Muscle layer of duodenum (tissue), 2 donors: ENCODE measurements at regions not wholly inside any gene's neighbourhood (a gene's known extent, or its start where the extent isn't known, plus 50 kb on each side); places are given as distances from the start of the nearest gene placed in this dataset.
"Not testable (repeated sequence)": the region's sequence is repeated elsewhere in the genome, so short reads cannot be mapped to it uniquely, and the experiment has no call there.

Experiments
- H3K27ac ChIP-seq: one replicate; pipeline ENCODE4 v1.7.0; 2013; ENCODE audit warnings: mild to moderate bottlenecking, low read length
- H3K27me3 ChIP-seq: one replicate; pipeline ENCODE4 v1.7.0; 2013; ENCODE audit warnings: low read depth, mild to moderate bottlenecking, control low read depth, low read length
- H3K36me3 ChIP-seq, 2 donors: one replicate each; pipeline ENCODE4 v1.7.0; 2013; ENCODE audit warnings: low read length in 2 of 2, control low read depth in 1 of 2, mild to moderate bottlenecking in 1 of 2; ENCODE audit not compliant: insufficient read depth in 2 of 2, control insufficient read depth in 1 of 2
- H3K4me1 ChIP-seq, 2 donors: one replicate each; pipeline ENCODE4 v1.7.0; 2013; ENCODE audit warnings: low read length in 2 of 2, mild to moderate bottlenecking in 2 of 2, control low read depth in 1 of 2, moderate library complexity in 1 of 2; ENCODE audit not compliant: insufficient read depth in 2 of 2, control insufficient read depth in 1 of 2
- H3K4me3 ChIP-seq, 2 donors: one replicate each; pipeline ENCODE4 v1.7.0; 2013; ENCODE audit warnings: low read length in 2 of 2, low read depth in 1 of 2, mild to moderate bottlenecking in 1 of 2
- H3K9me3 ChIP-seq, 2 donors: one replicate each; pipeline ENCODE4 v1.7.0; 2013; ENCODE audit warnings: low read length in 2 of 2, control low read depth in 1 of 2, mild to moderate bottlenecking in 1 of 2; ENCODE audit not compliant: control insufficient read depth in 1 of 2
- donor health status: healthy.

DNA sequence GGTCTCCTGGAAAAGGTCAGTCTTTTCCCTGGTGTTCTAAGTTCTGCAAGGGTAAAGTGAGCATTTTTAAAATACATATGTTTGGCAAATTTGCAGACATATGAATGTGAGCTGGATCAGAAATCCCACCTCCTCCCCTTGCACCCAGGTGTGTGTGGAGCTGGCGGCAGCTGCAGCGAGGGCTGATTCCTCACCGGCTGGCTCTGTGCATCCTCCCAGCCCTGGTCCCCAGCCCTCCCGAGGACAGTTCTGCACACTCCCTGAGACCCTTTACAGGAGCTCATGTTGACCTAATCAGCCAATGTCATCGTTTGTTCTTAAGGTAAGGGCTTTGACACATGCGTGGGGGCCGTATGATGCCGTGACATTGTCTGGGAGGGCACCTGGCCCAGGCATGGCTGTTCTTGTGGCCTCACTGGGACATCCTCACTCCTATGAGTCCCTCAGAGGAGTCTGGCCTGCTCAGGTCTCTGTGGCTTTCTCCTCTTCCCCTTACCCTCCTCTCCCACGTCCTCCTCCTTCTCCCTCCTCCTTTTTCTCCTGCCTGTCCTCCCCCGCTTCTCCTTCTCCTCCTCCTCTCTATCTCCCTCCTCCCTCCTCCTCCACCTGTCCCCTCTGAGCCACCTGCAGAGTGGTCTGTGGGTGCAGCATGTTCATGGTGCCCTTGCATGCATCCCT is 289.2 kb upstream of the SFSWAP start:
- Histone ChIP-seq H3K36me3 (no peaks in the 10 kb centered on the region), H3K27me3 (no peaks in the 10 kb centered on the region), H3K27ac (no peak overlapping the region), H3K4me1 (no peaks in the 10 kb centered on the region), H3K4me3 (no peak overlapping the region), H3K9me3 (peaks cover 7 to 8% of the 10 kb centered on the region in 2 donors)

DNA sequence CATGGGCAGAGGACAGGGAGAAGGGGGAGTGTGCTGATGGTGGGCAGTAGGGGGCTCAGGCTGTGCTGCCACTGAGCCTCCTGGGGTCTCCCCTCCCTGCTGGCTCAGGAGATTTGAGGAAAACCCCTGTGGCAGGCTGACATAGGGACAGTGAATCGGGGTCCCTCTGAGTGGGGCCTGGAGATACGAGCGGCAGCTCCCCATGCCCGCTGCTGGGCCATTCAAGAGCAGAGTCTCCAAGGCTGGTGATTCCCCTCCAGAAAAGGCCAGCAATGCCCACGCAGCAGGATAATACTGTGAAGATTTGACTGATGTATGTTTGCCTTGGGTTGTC is 288.7 kb upstream of the SFSWAP start:
- Histone ChIP-seq H3K27me3 (no peaks in the 10 kb centered on the region), H3K36me3 (no peaks in the 10 kb centered on the region), H3K4me1 (no peaks in the 10 kb centered on the region), H3K4me3 (no peak overlapping the region), H3K9me3 (peaks cover 7 to 8% of the 10 kb centered on the region in 2 donors), H3K27ac (no peak overlapping the region)

DNA sequence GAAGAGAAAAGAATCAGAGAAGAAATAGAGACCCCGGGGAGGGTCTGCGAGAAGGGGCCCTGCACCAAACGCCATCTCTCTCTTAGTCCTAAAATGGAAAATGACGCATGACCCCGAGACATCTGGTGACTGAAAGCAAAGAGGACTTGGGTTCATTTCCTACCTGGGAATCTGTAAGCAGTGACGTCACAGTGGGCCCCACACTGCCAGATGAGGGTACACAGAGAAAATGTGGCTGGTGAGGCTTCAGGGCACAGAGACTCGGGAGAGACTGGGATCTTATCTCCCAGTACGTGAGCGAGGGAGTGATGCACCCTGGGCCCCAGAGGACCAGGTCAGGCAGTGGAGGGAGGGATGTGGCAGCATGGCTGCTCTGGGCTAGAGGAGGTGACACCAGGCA is 288.1 kb upstream of the SFSWAP start:
- H3K27ac ChIP-seq = no peak overlapping the region
- H3K9me3 ChIP-seq = peaks cover 7 to 8% of the 10 kb centered on the region in 2 donors
- no peaks in the 10 kb centered on the region for H3K4me1 ChIP-seq
- H3K36me3 ChIP-seq = no peaks in the 10 kb centered on the region
- H3K4me3 ChIP-seq = no peak overlapping the region
- no peaks in the 10 kb centered on the region for H3K27me3 ChIP-seq

DNA sequence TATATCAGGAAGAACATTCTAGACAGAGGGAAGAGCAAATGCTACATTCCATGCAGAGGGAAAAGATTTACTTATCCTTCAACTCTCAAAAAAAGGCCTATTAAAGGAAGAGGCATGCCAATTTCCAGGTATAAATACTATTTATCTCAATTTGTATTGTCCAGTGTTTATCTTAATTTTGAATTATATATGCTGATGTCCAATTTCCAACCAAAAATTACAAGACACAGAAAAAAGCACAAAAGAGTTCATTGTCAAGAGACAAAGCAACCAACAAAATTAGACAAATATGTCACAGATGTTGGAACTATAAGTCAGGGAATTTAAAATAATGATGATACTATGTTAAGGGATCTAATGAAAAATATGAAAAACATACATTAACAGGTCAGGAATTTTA is 286.6 kb upstream of the SFSWAP start:
- Histone ChIP-seq H3K27ac (no peak overlapping the region), H3K9me3 (peaks cover 7 to 8% of the 10 kb centered on the region in 2 donors), H3K27me3 (no peaks in the 10 kb centered on the region), H3K4me1 (no peaks in the 10 kb centered on the region), H3K4me3 (no peak overlapping the region), H3K36me3 (no peaks in the 10 kb centered on the region)

DNA sequence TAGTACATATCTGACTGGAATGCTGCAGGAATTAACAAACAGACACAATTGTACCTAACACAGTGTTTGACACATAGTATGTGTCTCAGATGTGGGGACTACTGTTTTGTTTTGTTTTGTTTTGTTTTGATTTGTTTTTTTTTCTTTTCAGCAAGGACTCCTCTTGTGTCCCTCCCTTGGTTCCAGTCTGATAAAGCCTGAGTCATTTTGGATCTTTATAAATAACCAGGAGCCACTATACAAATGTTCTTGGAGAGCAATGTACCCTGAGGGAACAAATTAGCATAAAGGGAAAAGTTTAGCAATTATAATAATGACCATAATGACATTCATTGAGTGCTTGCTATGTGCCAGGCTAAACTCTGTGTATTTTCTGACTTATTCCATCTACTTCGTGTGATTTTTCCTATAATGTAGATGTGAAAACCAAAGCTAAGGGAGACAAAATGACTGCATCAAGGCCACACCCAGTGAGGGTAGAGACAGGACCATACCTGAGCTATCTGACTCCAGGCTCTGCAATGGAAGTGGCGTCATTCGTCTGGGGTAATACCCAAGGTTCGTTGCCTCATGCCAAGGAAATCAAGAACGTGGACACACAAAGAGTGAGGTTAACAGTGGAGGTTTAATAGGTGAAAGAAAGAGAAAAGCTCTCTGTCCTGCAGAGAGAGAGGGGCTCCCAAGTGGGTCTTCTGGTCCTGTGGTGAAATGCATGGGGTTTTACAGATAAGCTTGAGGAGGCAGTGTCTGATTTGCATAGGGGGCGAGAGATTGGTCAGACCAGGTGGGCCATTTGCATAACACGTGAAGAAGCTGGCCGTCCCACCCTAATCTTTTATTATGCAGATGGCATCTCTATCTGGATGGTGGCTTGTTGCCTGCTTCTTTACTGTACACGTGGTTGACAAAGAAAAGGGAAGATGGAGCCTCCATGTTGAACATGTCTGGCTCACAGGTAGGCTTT is 285.5 kb upstream of the SFSWAP start:
- Histone ChIP-seq H3K27ac (no peak overlapping the region), H3K36me3 (no peaks in the 10 kb centered on the region), H3K27me3 (no peaks in the 10 kb centered on the region), H3K4me3 (no peak overlapping the region), H3K9me3 (peaks cover 7 to 8% of the 10 kb centered on the region in 2 donors), H3K4me1 (no peaks in the 10 kb centered on the region)

DNA sequence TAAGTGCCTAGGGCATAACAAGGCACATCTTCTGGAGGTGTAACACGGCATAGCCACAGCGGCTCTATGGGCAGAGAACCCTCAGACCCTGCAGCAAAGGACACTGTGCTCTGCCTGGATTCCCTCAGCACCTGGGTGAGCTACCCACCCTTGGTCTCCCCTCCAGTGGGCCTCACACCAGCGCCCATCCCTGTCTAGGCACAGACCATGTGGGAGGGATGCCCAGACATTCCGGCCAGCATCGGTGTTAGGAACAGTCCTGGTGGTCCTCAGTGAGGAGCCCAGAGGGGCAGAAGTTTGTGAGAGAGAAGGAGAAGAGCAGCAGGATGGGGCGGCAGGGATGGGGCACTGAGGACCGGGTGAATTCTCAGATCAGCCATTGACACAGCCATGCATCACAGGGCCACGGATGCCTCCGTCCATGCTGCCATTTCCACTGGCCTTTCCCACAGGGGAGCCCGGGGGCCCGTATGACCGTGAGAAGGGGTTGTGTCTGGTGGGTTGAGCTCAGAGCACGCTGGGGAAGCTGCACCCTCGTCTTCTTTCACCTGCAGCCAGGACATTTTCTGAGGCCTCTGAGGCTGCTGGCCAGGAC is 282.7 kb upstream of the SFSWAP start:
- no peak overlapping the region for H3K4me3 ChIP-seq
- no peaks in the 10 kb centered on the region for H3K27me3 ChIP-seq
- no peak overlapping the region for H3K27ac ChIP-seq
- no peaks in the 10 kb centered on the region for H3K4me1 ChIP-seq
- no peaks in the 10 kb centered on the region for H3K36me3 ChIP-seq
- peaks cover 7 to 8% of the 10 kb centered on the region in 2 donors for H3K9me3 ChIP-seq

DNA sequence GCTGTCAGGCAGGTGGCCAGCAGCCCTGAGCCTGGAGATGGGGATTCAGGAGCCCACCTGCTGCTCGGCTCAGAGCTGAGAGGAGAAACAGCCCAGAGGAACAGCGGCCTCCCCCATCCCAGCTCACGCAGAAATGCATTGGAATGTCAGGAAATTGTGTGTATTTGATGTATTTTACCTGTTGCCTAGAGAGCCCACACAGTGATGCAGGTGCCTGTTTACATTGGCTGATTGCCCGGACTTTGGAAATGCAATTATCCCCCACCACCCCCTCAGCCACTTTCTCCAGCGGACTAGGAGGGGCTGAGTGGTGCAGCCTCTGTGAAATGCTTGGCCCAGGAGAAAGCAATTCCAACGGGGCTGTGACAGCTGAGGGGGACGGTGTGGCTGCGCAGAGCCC is 281.7 kb upstream of the SFSWAP start:
- not testable (repeated sequence) for H3K4me1 ChIP-seq, H3K27ac ChIP-seq, H3K36me3 ChIP-seq, H3K27me3 ChIP-seq, H3K4me3 ChIP-seq, H3K9me3 ChIP-seq

DNA sequence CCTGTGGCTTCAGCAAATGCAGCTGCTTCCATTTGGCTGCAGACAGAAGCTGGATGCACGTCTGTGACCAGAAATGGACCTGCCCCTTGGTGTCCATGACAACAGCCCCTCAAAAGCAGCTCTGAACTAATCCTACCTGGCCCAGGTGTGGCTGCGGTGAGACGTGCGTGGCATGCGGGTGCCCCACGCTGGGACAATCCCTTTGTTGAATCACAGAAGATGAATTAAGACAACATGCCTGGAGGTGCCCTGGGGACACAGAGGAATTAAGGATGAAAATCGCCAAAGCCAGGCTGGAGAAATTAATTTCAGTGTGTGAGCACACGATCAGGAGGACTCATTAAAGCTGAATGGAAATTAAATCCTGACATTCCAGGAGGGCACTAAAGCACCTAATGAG is 281.2 kb upstream of the SFSWAP start:
- H3K4me3 ChIP-seq, H3K36me3 ChIP-seq, H3K9me3 ChIP-seq, H3K27ac ChIP-seq, H3K4me1 ChIP-seq, H3K27me3 ChIP-seq: not testable (repeated sequence)

DNA sequence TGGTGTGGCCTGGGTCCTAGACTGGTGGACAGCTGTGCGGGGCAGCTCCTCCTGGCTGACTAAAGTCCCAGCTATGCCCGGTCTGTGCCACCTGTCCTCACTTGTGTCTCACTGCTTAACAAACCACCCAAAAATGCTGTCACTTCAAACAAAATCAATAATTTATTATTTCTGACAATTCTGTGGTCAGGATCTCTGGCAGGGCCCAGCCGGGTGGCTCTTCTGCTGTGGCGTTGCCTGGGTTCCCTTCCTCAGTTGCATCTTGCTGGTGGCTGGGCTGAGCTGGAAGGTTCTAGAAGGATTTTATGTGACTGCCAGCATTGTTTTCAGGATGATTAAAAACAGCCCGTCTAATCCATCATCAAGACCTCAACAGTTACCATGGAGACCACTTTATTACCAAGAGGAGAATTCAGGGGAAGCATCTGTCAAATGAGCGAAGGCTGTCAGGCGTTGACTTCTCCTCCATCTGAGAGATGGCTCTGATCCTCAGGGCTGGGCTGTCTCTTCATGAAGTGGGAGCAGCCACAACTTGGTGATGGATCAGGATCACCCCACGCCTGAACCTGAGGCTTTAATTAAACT is 280.6 kb upstream of the SFSWAP start:
- no peak overlapping the region for H3K27ac ChIP-seq
- no peaks in the 10 kb centered on the region for H3K4me1 ChIP-seq
- no peaks in the 10 kb centered on the region for H3K36me3 ChIP-seq
- no peaks in the 10 kb centered on the region for H3K9me3 ChIP-seq
- H3K4me3 ChIP-seq = no peak overlapping the region
- H3K27me3 ChIP-seq = no peaks in the 10 kb centered on the region

DNA sequence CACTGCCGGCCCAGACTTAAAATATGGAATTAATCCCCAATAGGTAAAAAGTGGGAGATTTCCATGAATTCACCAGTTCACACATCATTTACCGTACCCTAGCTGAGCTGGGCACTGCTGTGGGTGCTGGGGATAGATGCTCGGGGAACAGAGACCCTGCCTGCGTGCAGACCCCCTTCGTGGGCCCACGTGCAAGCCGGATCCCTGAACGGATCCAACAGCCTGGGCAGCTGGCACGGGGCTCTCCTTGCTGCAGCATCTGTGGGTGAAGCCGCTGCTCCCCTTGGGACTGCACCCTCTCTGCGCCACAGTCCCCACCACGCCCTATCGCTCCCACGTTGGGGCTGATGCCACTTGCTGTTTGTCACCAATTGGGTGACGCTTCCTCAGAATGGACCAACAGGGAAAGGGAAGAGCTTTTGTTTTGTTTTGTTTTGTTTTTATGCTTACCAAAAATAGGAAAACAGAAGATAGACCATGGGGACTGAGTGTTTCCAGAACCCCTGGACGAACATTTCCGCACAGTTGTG is 279.7 kb upstream of the SFSWAP start:
- H3K4me1 ChIP-seq, H3K9me3 ChIP-seq, H3K4me3 ChIP-seq, H3K27me3 ChIP-seq, H3K27ac ChIP-seq, H3K36me3 ChIP-seq: not testable (repeated sequence)
